RWPE2 (cell line): ENCODE measurements at regions not wholly inside any gene's neighbourhood (a gene's known extent, or its start where the extent isn't known, plus 50 kb on each side); places are given as distances from the start of the nearest gene placed in this dataset.

Experiments used
- ATAC-seq: fragments of 200-7000 bp; cut with Tn5 transposase; 3 replicates; pipeline ENCODE4 v1.9.1; 2021; ENCODE audit warnings: low read depth
- DNase-seq: peaks from one replicate; pipeline ENCODE4 v3.0.0-alpha.2; 2020; ENCODE audit warnings: low spot score
- H3K27ac ChIP-seq: fragments of 450-650 bp; 2 replicates; pipeline ENCODE4 v1.5.1; 2017; ENCODE audit warnings: mild to moderate bottlenecking; ENCODE audit not compliant: poor library complexity, severe bottlenecking
- H3K27me3 ChIP-seq: fragments of 250-450 bp; sonication (Bioruptor Pico); 2 replicates; pipeline ENCODE4 v1.5.1; 2021; ENCODE audit warnings: mild to moderate bottlenecking, moderate library complexity; ENCODE audit not compliant: insufficient read depth, poor library complexity, severe bottlenecking
- H3K36me3 ChIP-seq: fragments of 250-450 bp; sonication (Bioruptor Pico); 2 replicates; pipeline ENCODE4 v1.5.1; 2020; ENCODE audit warnings: low read depth, mild to moderate bottlenecking, moderate library complexity
- H3K4me1 ChIP-seq: fragments of 250-450 bp; sonication (Bioruptor Pico); 2 replicates; pipeline ENCODE4 v1.5.1; 2021; ENCODE audit warnings: mild to moderate bottlenecking, moderate library complexity; ENCODE audit not compliant: insufficient read depth, poor library complexity, severe bottlenecking
- H3K4me3 ChIP-seq: fragments of 250-450 bp; sonication (Bioruptor Pico); 2 replicates; pipeline ENCODE4 v1.5.1; 2021; ENCODE audit warnings: mild to moderate bottlenecking, moderate library complexity; ENCODE audit not compliant: severe bottlenecking
- H3K9me3 ChIP-seq: fragments of 250-450 bp; sonication (Bioruptor Pico); 2 replicates; pipeline ENCODE4 v1.5.1; 2021; ENCODE audit warnings: mild to moderate bottlenecking, moderate library complexity; ENCODE audit not compliant: severe bottlenecking
- TF ChIP-seq, protein P1 (sequence below): fragments of 450-650 bp; IDR thresholded peaks from one replicate; pipeline ENCODE4 v1.5.1; 2017; ENCODE audit warnings: mild to moderate bottlenecking, moderate library complexity; ENCODE audit not compliant: poor library complexity, severe bottlenecking

DNA sequence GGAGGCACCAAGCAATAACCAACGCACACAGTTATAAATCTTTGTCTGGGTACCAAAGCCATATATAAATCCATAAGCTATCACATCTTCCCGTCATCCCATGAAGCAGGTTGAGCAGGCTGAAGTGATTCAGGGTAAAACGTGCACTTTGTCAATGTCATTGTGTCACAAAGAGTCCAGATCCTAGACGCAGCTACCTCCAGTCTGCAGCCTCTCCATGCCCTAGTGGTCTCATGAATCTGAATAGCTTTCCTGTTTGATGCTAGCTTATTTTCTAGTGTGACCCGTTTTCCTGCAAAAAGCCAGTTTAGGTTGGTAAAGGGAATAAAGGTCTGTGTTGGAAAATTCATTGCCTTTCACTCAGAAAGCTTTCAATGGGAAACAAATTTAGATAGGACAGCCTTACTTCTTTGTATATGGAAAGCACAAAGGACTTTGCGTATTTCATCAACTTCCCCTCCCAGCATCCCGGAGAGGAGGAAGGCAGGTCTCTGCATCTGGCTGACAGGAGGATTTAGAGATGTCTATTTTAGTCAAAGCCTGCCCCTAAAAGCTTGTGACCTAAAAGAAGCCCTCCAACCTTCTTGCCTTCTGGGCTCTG lies 222.3 kb upstream of the ARL4C start:
- H3K27ac ChIP-seq, result no peak overlapping the region
- peaks cover 4% of the 10 kb centered on the region for H3K4me1 ChIP-seq
- H3K4me3 ChIP-seq, result no peak overlapping the region
- no peaks in the 10 kb centered on the region for H3K27me3 ChIP-seq
- TF ChIP-seq, protein P1, sequence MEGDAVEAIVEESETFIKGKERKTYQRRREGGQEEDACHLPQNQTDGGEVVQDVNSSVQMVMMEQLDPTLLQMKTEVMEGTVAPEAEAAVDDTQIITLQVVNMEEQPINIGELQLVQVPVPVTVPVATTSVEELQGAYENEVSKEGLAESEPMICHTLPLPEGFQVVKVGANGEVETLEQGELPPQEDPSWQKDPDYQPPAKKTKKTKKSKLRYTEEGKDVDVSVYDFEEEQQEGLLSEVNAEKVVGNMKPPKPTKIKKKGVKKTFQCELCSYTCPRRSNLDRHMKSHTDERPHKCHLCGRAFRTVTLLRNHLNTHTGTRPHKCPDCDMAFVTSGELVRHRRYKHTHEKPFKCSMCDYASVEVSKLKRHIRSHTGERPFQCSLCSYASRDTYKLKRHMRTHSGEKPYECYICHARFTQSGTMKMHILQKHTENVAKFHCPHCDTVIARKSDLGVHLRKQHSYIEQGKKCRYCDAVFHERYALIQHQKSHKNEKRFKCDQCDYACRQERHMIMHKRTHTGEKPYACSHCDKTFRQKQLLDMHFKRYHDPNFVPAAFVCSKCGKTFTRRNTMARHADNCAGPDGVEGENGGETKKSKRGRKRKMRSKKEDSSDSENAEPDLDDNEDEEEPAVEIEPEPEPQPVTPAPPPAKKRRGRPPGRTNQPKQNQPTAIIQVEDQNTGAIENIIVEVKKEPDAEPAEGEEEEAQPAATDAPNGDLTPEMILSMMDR, result no peak
- no peak for DNase-seq
- no peak for ATAC-seq
- no peaks in the 10 kb centered on the region for H3K36me3 ChIP-seq
- H3K9me3 ChIP-seq, result no peaks in the 10 kb centered on the region

- H3K27ac ChIP-seq, result no peak overlapping the region
- DNase-seq, result no peak
- no peaks in the 10 kb centered on the region for H3K36me3 ChIP-seq
- no peaks in the 10 kb centered on the region for H3K27me3 ChIP-seq
- no peak for ATAC-seq
- H3K4me3 ChIP-seq, result no peak overlapping the region
- H3K9me3 ChIP-seq, result no peaks in the 10 kb centered on the region
- no peaks in the 10 kb centered on the region for H3K4me1 ChIP-seq
- TF ChIP-seq, protein P1, result no peak
Measured at GRCh38 chr2:234716271-234716670, 219.4 kb upstream of the ARL4C start.

DNA sequence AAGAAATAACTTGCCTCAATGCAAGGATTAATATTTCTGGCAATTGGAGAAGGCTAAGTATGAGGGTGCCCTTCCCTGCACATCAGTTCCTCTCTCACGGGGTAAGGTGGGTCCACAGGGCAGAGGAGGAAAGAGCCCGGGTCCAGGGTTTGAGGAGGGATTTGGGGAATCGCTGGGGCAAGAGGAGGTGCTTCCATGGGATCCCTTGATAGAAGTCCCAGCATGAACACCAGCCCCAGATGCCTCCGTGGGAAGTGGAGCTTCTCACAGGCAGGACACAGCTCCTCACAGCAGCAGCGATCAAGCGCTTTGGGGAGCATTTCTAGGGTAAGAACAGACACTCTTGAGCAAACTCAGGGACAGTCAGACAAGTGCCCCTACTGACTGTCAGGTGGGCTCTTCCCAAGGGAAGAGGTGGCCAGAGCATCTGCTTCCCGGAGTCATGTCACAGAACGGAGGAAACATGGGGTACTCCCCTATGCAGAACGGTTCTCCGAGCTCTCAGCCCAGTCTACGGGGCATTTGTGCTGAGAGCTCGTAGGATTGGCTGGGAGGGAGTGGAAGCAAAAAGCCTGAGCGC lies 218.9 kb upstream of the ARL4C start:
- Histone ChIP-seq H3K27me3 (no peaks in the 10 kb centered on the region), H3K36me3 (no peaks in the 10 kb centered on the region), H3K4me3 (no peak overlapping the region)

GRCh38 chr2:234714711-234715110 lies 217.8 kb upstream of the ARL4C start:
- Histone ChIP-seq H3K4me3 (no peak overlapping the region), H3K4me1 (no peaks in the 10 kb centered on the region), H3K27ac (no peak overlapping the region), H3K36me3 (no peaks in the 10 kb centered on the region), H3K9me3 (no peaks in the 10 kb centered on the region), H3K27me3 (no peaks in the 10 kb centered on the region)
- no peak for ATAC-seq
- TF ChIP-seq, protein P1, result no peak
- no peak for DNase-seq

More for the DNA sequence above, 218.9 kb upstream of the ARL4C start:
- H3K4me1 ChIP-seq, result no peaks in the 10 kb centered on the region
- no peaks in the 10 kb centered on the region for H3K9me3 ChIP-seq
- no peak for ATAC-seq
- TF ChIP-seq, protein P1, result no peak
- no peak for DNase-seq
- H3K27ac ChIP-seq, result no peak overlapping the region

- Histone ChIP-seq H3K27me3 (no peaks in the 10 kb centered on the region), H3K4me1 (no peaks in the 10 kb centered on the region), H3K9me3 (no peaks in the 10 kb centered on the region), H3K4me3 (no peak overlapping the region), H3K36me3 (no peaks in the 10 kb centered on the region), H3K27ac (no peak overlapping the region)
- no peak for ATAC-seq
- no peak for DNase-seq
- TF ChIP-seq, protein P1, result no peak
Measured at GRCh38 chr2:234712421-234712935, 215.6 kb upstream of the ARL4C start.
